Astrocyte (in vitro differentiated cells and primary cell): ENCODE measurements at regions not wholly inside any gene's neighbourhood (a gene's known extent, or its start where the extent isn't known, plus 50 kb on each side); places are given as distances from the start of the nearest gene placed in this dataset.

Experiments used
- CTCF ChIP-seq: IDR thresholded peaks from 2 replicates; pipeline ENCODE4 v1.5.1; 2011; ENCODE audit warnings: low read depth, mild to moderate bottlenecking, inconsistent platforms, low read length, moderate library complexity; ENCODE audit not compliant: insufficient read depth
- EZH2 ChIP-seq: IDR thresholded peaks from 2 replicates; pipeline ENCODE4 v1.6.1; 2012; ENCODE audit warnings: mild to moderate bottlenecking, low read length, inconsistent platforms; ENCODE audit not compliant: insufficient read depth

GRCh38 chr2:76323381-76323780 lies 612.7 kb upstream of the GCFC2 start:
- TF ChIP-seq CTCF, result no peak
- no peak for TF ChIP-seq EZH2
